NCI-H2227 (cell line): ENCODE measurements at regions not wholly inside any gene's neighbourhood (a gene's known extent, or its start where the extent isn't known, plus 50 kb on each side); places are given as distances from the start of the nearest gene placed in this dataset.
"Not testable (repeated sequence)": the region's sequence is repeated elsewhere in the genome, so short reads cannot be mapped to it uniquely, and the experiment has no call there.

Experiments used
- DNase-seq: peaks from one replicate; lab custom pipeline; 2025; ENCODE audit not compliant: unreplicated experiment; lab: John Stamatoyannopoulos, UW

DNA sequence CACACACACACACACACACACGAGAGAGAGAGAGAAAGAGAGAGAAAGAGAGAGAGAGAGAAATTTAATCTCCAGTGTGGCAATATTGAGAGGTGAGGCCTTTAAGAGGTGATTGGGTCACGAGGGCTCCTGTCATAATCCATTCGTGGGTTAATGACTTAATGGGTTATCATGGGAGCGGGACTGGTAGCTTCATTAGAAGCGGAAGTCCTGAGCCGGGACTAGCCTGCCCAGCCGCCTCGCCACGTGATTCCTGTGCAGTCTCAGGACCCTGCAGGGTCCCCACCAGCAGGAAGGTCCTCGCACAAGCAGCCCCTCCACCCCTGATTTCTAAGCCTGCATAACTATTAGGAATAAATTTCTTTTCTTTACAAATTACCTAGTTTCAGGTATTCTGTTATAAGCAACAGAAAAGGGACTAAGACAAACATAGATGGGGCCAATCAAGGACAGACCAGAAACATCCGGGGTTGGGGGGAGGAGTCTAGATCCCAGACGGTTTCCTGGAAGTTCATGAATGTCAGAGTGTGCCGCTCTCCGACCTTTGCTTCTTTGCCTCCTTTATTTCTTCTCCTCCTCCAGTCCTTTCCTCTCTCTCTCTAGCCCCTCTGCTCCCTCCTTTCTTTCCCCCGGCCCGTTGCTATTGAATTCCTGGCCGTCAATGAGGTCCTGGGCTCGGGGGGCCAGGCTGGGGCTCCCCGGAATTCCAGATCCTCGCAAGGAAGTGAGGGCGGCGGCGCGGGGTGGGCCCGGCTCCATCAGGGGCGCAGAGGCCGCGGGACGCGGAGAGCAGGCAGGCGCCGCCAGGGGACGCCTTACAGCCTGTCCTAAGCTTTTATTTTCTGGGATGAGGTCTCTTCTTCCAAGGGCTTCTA, 146.8 kb downstream of the CYP26A1 start:
- no peak for DNase-seq

- DNase-seq: no peak
Measured at GRCh38 chr10:93221171-93221496, 147.4 kb downstream of the CYP26A1 start.

DNA sequence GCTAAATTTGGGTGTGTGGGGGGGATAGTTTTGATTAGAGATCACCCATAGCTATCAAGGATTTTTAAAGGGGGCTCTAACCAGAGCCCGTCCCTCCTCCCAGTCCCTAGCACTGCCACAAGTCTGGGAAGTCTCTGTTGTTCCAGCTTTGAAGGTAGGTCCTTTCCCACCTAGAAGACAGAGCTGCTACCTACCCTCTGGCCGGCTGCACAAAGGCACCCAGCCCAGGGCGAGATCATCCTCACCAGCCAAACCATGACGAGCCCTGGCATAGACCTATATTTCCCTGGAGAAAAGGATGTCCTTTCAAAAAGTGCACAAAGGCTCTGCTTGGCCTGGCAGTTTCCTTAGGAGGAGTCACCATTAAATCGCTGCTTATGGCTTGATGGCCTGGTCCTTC, 147.8 kb downstream of the CYP26A1 start:
- DNase-seq: no peak

GRCh38 chr10:93222211-93222754, 148.6 kb downstream of the CYP26A1 start:
- no peak for DNase-seq

- DNase-seq: no peak
Measured at GRCh38 chr10:93222876-93223275, 149.2 kb downstream of the CYP26A1 start.

- no peak for DNase-seq
Measured at GRCh38 chr10:93223336-93223735, 149.6 kb downstream of the CYP26A1 start.

DNA sequence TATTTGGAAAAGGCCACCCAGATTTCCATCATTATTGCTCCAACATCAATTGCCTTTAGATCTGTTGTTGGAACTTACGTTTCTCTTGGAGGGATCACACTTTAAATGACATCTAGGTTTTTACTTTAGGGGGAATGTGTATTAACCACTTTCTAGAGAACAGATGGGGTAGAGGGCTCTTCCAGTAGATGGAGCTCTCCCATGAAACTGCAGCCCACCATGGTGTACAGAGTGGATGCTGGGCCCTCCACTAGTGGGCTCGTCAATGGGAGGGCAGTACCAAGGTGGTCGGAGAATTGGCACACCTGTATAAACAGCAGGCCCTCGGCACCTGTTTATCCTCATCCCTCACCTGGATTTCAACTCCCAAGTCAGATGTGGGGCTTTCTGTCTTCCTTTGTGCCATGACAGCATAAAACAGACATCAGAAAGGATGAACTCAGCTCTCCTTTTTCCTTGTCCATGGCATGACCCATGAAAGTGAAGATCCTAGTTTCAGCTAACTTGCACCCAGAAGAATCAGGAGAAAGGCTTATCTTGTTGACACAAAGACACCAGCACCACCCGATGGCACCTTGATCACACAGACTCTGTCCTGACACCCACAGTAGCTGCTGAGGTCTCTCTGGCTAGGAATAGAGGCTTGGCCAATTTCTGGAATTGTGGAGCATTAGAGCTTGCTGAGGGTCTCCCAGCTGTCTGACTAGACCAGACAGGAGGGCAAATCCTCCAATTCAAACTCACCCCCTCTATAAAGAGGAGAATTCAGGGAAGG, 150.5 kb downstream of the CYP26A1 start:
- no peak for DNase-seq

DNA sequence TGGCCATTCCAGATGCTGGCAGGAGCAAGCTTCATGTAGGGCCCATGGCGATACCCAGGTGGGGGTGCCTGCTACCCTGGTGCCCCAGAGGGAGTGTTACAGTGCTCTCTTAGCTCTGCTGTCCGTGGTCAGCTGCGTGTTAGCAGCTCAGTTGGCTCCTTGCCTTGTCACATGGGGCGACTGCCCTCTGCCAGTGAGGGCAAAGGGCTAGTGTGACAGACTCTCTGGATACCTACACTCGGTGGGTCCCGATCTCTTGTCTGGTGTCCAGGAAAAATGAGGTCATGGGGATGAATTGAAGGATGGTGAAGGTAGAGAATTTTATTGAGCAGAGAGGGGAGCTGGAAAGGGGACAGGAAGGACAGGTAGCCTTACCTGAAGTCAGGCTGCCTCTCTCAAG, 152.2 kb downstream of the CYP26A1 start:
- no peak for DNase-seq

GRCh38 chr10:93226619-93227018, 152.9 kb downstream of the CYP26A1 start:
- no peak for DNase-seq

DNA sequence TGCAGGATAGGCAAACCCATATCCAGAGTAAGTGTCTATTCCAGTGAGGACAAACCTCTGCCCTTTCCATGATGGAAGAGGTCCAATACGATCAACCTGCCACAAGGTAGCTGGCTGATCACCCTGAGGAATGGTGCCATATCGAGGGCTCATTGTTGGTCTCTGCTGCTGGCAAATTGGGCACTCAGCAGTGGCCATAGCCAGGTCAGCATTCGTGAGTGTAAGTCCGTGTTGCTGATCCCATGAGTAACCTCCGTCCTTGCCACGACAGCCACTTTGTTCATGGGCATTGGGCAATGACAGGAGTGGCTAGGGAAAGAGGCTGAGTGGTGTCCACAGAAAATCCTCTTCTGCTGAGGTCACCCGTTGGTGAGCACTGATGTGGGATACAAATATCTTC, 156.9 kb downstream of the CYP26A1 start:
- DNase-seq: not testable (repeated sequence)

DNA sequence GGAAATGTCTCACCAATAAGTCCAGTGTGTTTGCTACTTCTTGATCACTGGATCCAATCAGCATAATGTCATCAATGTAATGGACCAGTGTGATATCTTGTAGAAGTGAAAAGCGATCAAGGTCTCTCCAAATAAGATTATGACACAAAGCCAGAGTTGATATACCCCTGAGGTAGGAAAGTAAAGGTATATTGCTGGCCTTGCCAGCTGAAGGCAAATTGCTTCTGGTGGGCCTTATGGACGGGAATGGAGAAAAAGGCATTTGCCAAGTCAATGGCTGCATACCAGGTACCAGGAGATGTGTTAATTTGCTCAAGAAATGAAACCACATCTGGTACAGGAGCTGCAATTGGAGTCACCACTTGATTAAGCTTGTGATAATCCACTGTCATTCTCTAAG, 158.5 kb downstream of the CYP26A1 start:
- not testable (repeated sequence) for DNase-seq

- not testable (repeated sequence) for DNase-seq
Measured at GRCh38 chr10:93234940-93235339, 161.2 kb downstream of the CYP26A1 start.

GRCh38 chr10:93235686-93236085, 162.0 kb downstream of the CYP26A1 start:
- no peak for DNase-seq

DNA sequence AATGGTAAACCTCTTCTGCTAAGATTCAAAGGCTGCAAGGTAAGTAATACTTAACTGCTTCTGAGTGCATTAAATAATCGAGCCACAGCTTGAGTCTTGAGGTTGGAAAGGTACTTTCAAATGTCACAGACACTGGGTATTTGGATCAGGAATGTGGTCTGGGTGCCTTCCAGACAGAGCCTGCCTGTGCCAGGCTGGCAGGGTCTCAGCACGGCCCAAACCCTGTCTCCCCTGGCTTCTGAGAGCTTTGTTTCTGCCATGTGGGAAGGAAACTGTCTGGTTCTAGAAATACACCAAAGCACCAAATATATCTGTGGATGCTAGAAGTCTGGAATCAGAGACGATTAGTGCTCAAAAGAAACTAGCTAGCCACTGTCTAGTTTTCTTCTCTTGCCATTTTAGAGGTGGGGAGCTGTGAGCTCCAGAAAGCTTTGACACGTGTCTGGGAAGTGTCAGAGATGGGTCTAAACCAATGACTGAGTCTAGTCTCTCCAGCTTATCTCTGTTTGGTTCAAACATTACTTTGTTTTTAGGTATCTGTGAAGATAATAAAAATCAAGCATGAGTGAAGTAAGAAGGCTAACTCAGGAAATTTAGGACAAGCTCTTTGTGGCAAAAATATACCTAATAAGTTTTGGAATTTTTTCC, 162.8 kb downstream of the CYP26A1 start:
- no peak for DNase-seq

DNA sequence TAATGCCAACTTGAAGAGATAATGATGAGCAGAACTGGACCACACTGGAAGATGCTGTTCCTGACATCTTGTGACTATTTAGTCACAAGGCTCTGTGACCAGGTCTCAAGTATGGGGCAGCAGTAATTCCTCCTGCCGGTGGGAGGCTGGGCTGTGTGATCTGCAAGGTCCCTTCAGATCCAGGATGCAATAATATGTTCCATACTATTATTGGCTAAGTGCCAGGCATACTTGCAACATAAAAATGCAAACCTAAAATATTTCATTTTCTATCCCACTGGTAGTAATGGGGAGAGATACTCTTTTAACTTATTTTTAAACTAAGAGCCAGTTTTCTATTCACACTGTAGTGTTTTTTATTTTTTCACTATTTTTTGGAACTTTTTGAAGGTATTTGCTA, 171.5 kb downstream of the CYP26A1 start:
- no peak for DNase-seq

DNA sequence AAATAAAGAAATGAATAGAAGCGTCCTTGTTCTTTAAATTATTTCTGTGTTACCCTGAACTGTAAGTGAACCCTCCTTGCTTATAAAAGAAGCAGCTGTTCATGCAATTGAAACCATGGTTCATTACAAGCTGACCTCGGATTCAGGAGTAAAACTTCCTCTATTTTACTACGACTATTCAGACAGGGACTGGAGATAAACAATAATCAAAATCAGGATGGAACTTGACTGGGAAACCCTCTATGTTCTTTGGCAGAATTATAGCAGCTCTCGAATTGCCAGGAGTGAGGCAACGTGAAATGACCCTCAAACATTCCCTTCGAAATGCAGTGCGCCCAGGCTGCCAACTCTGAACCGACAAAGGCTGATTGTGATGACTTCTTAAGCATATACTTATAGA, 172.1 kb downstream of the CYP26A1 start:
- no peak for DNase-seq

DNA sequence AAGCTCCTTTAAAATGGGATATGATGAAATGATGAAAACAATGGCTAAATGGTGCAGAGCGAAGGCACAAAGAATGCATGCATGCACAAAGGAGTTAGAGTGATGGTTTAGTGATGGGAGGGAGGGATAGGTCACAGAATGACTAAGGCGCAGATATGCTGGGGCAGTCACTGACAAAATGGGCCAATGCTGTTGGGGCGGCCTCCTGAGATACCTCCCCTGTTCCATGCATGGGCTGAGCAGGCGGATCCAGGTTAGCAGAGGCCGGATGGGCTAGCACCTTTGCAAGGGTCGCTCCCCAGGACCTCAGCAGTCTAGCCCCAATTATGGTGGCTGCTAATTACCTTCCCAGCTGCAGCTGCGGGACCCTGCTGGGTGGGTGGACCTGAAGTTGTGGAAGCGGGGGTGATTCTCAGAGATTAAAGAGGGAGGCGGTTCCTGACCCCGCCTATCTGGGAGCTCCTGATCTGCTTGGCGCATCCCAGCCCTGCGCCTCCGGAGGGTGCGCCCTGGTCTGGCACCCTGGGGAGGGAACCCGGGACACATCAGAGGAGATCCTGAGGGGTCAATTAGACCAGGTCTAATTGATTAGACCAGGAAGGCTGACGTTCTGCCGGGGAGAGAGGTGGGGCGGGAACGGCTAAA, 175.0 kb downstream of the CYP26A1 start:
- DNase-seq: no peak

DNA sequence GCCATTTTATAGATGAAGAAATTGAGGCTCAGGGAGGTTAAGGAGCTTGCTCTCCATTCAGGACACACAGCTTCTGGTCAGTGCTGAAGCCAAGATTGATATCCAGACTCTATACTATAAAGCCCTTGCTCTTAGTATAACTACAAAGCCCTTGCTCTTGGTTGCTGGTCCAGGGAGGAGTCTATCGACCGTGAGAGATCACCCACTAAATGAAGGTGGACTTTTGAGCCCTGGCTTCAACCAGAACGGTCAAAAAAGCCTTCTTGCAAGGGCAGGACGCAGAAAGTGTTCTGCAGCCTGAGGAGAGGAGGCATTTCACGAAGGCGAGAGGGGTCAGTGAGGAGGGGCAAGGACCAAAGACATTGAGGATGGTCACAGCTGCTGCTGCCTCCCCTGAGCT, 176.3 kb downstream of the CYP26A1 start:
- no peak for DNase-seq

DNA sequence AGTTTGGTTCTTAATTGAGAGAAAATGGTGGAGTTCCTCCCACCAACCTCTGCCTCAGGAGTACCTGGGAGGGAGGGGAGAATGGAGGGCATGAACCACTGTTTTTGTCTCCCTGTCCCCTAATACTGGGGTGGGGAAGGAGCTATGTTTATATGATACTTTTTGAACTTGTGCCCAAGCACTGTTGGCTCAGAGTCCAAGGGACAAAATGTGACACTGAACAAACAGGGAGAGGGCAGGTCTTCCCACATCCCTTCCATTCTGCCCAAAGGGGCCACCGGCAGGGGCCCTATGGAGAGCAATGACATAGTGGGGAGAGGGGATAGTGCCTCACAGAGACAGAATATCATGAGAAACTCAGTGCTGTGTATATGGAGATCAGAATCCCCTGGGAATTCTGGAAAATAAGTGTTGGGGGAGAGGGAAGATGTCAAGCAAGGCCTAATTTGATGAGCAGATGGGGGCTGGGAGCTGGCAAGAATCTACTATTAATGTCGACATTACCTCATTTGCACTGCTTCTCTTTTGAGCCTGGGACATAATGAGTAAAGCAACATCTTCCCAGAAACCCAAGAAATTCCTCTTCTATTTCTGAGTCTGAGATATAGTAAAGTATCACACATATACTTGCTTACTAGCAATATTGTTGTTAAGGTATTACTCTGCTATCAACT, 180.6 kb downstream of the CYP26A1 start:
- no peak for DNase-seq

DNA sequence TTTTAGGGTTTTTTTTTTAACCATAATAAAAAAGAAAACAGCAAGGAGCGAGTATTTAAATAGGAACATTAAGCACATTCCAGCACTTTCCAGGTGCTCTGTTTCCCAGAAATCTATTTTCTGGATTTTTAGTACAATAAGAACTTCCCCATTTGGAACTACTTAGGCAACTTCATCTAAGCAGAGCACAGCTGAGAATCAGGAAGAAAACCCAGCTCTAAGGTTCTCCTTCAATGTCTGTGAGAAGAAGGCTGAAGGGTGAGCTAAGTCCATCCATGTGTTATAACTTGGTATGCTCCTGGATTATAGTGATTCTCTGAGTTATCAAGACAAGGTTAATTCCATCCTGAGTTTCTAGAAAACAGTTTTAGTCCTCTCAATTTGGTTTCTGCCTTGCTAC, 181.9 kb downstream of the CYP26A1 start:
- no peak for DNase-seq
